ENCODE measurements at regions not wholly inside any gene's neighbourhood (a gene's known extent, or its start where the extent isn't known, plus 50 kb on each side); places are given as distances from the start of the nearest gene placed in this dataset.

- no peak for TF ChIP-seq EZH2 (IDR thresholded peaks at IDR 0.05)
- no peak for TF ChIP-seq EZH2phosphoT487 (IDR thresholded peaks at IDR 0.05)
- TF ChIP-seq, protein P1, sequence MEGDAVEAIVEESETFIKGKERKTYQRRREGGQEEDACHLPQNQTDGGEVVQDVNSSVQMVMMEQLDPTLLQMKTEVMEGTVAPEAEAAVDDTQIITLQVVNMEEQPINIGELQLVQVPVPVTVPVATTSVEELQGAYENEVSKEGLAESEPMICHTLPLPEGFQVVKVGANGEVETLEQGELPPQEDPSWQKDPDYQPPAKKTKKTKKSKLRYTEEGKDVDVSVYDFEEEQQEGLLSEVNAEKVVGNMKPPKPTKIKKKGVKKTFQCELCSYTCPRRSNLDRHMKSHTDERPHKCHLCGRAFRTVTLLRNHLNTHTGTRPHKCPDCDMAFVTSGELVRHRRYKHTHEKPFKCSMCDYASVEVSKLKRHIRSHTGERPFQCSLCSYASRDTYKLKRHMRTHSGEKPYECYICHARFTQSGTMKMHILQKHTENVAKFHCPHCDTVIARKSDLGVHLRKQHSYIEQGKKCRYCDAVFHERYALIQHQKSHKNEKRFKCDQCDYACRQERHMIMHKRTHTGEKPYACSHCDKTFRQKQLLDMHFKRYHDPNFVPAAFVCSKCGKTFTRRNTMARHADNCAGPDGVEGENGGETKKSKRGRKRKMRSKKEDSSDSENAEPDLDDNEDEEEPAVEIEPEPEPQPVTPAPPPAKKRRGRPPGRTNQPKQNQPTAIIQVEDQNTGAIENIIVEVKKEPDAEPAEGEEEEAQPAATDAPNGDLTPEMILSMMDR (IDR thresholded peaks at IDR 0.05) = no peak
- Mint-ChIP-seq H3K27me3 (ENCODE audit: insufficient read depth, low read depth) (no peaks in the 10 kb centered on the region), H3K36me3 (no peaks in the 10 kb centered on the region), H3K9me3 (peaks cover 13% of the 10 kb centered on the region), H3K27ac (no peak overlapping the region), H3K4me3 (no peak overlapping the region), H3K4me1 (no peaks in the 10 kb centered on the region)
- Histone ChIP-seq H3K36me3 (no peaks in the 10 kb centered on the region), H3K27ac (no peak overlapping the region), H3K4me1 (no peaks in the 10 kb centered on the region), H3K9me3 (ENCODE audit: low read depth) (no peaks in the 10 kb centered on the region), H4K20me1 (ENCODE audit: low read depth) (no peaks in the 10 kb centered on the region), H3K27me3 (no peaks in the 10 kb centered on the region), H3K4me2 (no peak overlapping the region), H3K4me3 (no peak overlapping the region), H3K9ac (no peak overlapping the region), H3K79me2 (ENCODE audit: low read depth) (no peaks in the 10 kb centered on the region), H2AFZ (replicated peaks) (no peak overlapping the region), H3F3A (ENCODE audit: low read depth) (no peaks in the 10 kb centered on the region)
- no peak for DNase-seq (ENCODE audit: low spot score)
Measured at GRCh38 chr1:234833118-234833517, 223.1 kb upstream of the IRF2BP2 start.

- Mint-ChIP-seq H3K4me1 (peaks cover 2% of the 10 kb centered on the region), H3K4me3 (no peak overlapping the region), H3K27me3 (ENCODE audit: insufficient read depth, low read depth) (no peaks in the 10 kb centered on the region), H3K36me3 (no peaks in the 10 kb centered on the region), H3K27ac (no peak overlapping the region), H3K9me3 (peaks cover 11% of the 10 kb centered on the region)
- Histone ChIP-seq H3K4me1 (no peaks in the 10 kb centered on the region), H3K79me2 (ENCODE audit: low read depth) (no peaks in the 10 kb centered on the region), H3K27ac (no peak overlapping the region), H3K27me3 (no peaks in the 10 kb centered on the region), H3K4me2 (no peak overlapping the region), H3K9ac (no peak overlapping the region), H2AFZ (replicated peaks) (no peak overlapping the region), H3K36me3 (no peaks in the 10 kb centered on the region), H4K20me1 (ENCODE audit: low read depth) (no peaks in the 10 kb centered on the region), H3K9me3 (ENCODE audit: low read depth) (no peaks in the 10 kb centered on the region), H3F3A (ENCODE audit: low read depth) (no peaks in the 10 kb centered on the region), H3K4me3 (no peak overlapping the region)
- TF ChIP-seq EZH2 (IDR thresholded peaks at IDR 0.05) (no peak), EZH2phosphoT487 (IDR thresholded peaks at IDR 0.05) (no peak)
- TF ChIP-seq, protein P1 (IDR thresholded peaks at IDR 0.05) = no peak
- DNase-seq (ENCODE audit: low spot score) = no peak
Measured at GRCh38 chr1:234827656-234828055, 217.7 kb upstream of the IRF2BP2 start.

DNA sequence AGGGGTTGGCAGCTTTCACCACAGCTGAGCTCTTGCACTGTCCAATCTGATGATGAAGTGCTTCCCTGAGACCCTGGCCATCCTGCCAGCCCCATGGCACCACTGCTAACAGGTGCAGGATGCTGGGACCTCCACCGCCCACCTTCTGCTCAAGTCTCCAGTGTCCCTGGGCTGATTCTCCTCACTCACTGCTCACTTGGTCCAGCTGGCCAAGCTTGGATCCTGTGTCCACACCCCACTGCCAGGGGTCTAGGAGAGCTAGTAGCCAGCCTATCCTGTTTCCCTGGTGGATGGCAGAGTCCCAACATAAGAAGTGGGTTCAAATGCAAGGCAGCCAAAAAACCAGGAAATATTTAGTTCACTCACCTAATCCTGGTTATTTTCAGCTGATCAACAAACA is 217.2 kb upstream of the IRF2BP2 start:
- TF ChIP-seq, protein P1 (IDR thresholded peaks at IDR 0.05) = no peak
- TF ChIP-seq EZH2phosphoT487 (IDR thresholded peaks at IDR 0.05) (no peak), EZH2 (IDR thresholded peaks at IDR 0.05) (no peak)

More for the DNA sequence above, 217.2 kb upstream of the IRF2BP2 start:
- Histone ChIP-seq H3K27ac (no peak overlapping the region), H4K20me1 (ENCODE audit: low read depth) (no peaks in the 10 kb centered on the region), H3K36me3 (no peaks in the 10 kb centered on the region), H3F3A (ENCODE audit: low read depth) (no peaks in the 10 kb centered on the region), H3K9ac (no peak overlapping the region), H3K9me3 (ENCODE audit: low read depth) (no peaks in the 10 kb centered on the region), H3K79me2 (ENCODE audit: low read depth) (no peaks in the 10 kb centered on the region), H2AFZ (replicated peaks) (no peak overlapping the region), H3K4me1 (no peaks in the 10 kb centered on the region), H3K4me2 (no peak overlapping the region), H3K27me3 (no peaks in the 10 kb centered on the region), H3K4me3 (no peak overlapping the region)
- Mint-ChIP-seq H3K27ac (no peak overlapping the region), H3K9me3 (peaks cover 11% of the 10 kb centered on the region), H3K4me1 (peaks cover 3% of the 10 kb centered on the region), H3K27me3 (ENCODE audit: insufficient read depth, low read depth) (peaks cover under 1% of the 10 kb centered on the region), H3K4me3 (no peak overlapping the region), H3K36me3 (no peaks in the 10 kb centered on the region)
- no peak for DNase-seq (ENCODE audit: low spot score)

Data from neural progenitor cell (in vitro differentiated cells).